OCI-LY1 (cell line): ENCODE measurements at regions not wholly inside any gene's neighbourhood (a gene's known extent, or its start where the extent isn't known, plus 50 kb on each side); places are given as distances from the start of the nearest gene placed in this dataset.

ENCODE experiments used
- H2AFZ ChIP-seq: fragments of 200-600 bp; sonication (generic), shearing (Covaris generic); 2 replicates; pipeline ENCODE4 v1.6.0; 2014; ENCODE audit warnings: antibody characterized with exemption, mild to moderate bottlenecking, low read length
- H3F3A ChIP-seq: fragments of 200-600 bp; sonication (generic), shearing (Covaris generic); 2 replicates; pipeline ENCODE4 v1.6.0; 2014; ENCODE audit warnings: mild to moderate bottlenecking, antibody characterized with exemption, low read length, moderate library complexity; ENCODE audit not compliant: insufficient read depth
- H3K27ac ChIP-seq: fragments of 200-600 bp; sonication (generic); 2 replicates; pipeline ENCODE4 v1.5.1; 2014; ENCODE audit warnings: low read length, mixed run types, mild to moderate bottlenecking, low read depth; ENCODE audit not compliant: poor library complexity, severe bottlenecking
- H3K27me3 ChIP-seq: fragments of 200-600 bp; sonication (generic); 2 replicates; pipeline ENCODE4 v1.6.0; 2014; ENCODE audit warnings: antibody characterized with exemption, mild to moderate bottlenecking, low read length, moderate library complexity; ENCODE audit not compliant: insufficient read depth
- H3K36me3 ChIP-seq: fragments of 200-600 bp; sonication (generic); 2 replicates; pipeline ENCODE4 v1.6.1; 2014; ENCODE audit warnings: mild to moderate bottlenecking, antibody characterized with exemption, low read length, moderate library complexity, mixed read lengths; ENCODE audit not compliant: insufficient read depth
- H3K4me1 ChIP-seq: fragments of 200-600 bp; sonication (generic); 2 replicates; pipeline ENCODE4 v1.5.1; 2014; ENCODE audit warnings: mild to moderate bottlenecking, low read length, moderate library complexity; ENCODE audit not compliant: insufficient read depth, severe bottlenecking
- H3K4me2 ChIP-seq: fragments of 200-600 bp; sonication (generic), shearing (Covaris generic); 2 replicates; pipeline ENCODE4 v1.6.1; 2014; ENCODE audit warnings: low read length
- H3K4me3 ChIP-seq: fragments of 200-600 bp; sonication (generic); 2 replicates; pipeline ENCODE4 v1.5.1; 2014; ENCODE audit warnings: low read length, low read depth, mild to moderate bottlenecking, mixed read lengths; ENCODE audit not compliant: poor library complexity, severe bottlenecking
- H3K79me2 ChIP-seq: fragments of 200-600 bp; shearing (Covaris generic); 2 replicates; pipeline ENCODE4 v1.6.1; 2016; ENCODE audit warnings: mixed run types, low read length, mixed read lengths; ENCODE audit not compliant: insufficient read depth
- H3K9ac ChIP-seq: fragments of 200-600 bp; sonication (generic), shearing (Covaris generic); 2 replicates; pipeline ENCODE4 v1.6.1; 2014; ENCODE audit warnings: mild to moderate bottlenecking, low read length, mixed read lengths
- H3K9me2 ChIP-seq: fragments of 200-600 bp; sonication (generic), shearing (Covaris generic); 2 replicates; pipeline ENCODE4 v1.6.1; 2014; ENCODE audit warnings: low read depth, mild to moderate bottlenecking, low read length, mixed read lengths
- H3K9me3 ChIP-seq: fragments of 200-600 bp; shearing (Covaris generic); 2 replicates; pipeline ENCODE4 v1.6.1; 2014; ENCODE audit warnings: low read length, mixed read lengths
- H4K20me1 ChIP-seq: fragments of 200-600 bp; sonication (generic), shearing (Covaris generic); 2 replicates; pipeline ENCODE4 v1.6.0; 2016; ENCODE audit warnings: mild to moderate bottlenecking, low read length; ENCODE audit not compliant: insufficient read depth
- CTCF ChIP-seq: fragments of 200-600 bp; sonication (generic), shearing (Covaris generic); IDR thresholded peaks from 2 replicates; pipeline ENCODE4 v1.5.1; 2017; ENCODE audit warnings: mild to moderate bottlenecking, antibody characterized with exemption, low read length, moderate library complexity, mixed read lengths
- EZH2 ChIP-seq: fragments of 200-600 bp; sonication (generic), shearing (Covaris generic); IDR thresholded peaks from 2 replicates; pipeline ENCODE4 v1.8.0; 2017; ENCODE audit warnings: borderline replicate concordance, mixed run types, mild to moderate bottlenecking, antibody characterized with exemption, low read length, moderate library complexity, mixed read lengths

GRCh38 chr2:238573065-238573778 lies 146.5 kb downstream of the ASB1 start:
- Histone ChIP-seq H3K9me2 (no peaks in the 10 kb centered on the region), H3K4me3 (no peak overlapping the region), H3K36me3 (no peaks in the 10 kb centered on the region), H3K27me3 (peaks cover 20% of the 10 kb centered on the region; the same call in 1 of the 2 replicates), H2AFZ (no peak overlapping the region), H3K9ac (no peak overlapping the region), H3K79me2 (no peaks in the 10 kb centered on the region), H3K4me1 (no peaks in the 10 kb centered on the region), H3F3A (no peaks in the 10 kb centered on the region), H3K9me3 (no peaks in the 10 kb centered on the region), H3K4me2 (no peak overlapping the region), H4K20me1 (no peaks in the 10 kb centered on the region), H3K27ac (no peak overlapping the region)
- no peak for TF ChIP-seq EZH2
- TF ChIP-seq CTCF, result peak; percentile 64

GRCh38 chr2:238573916-238574315 lies 147.2 kb downstream of the ASB1 start:
- TF ChIP-seq EZH2, result no peak
- TF ChIP-seq CTCF, result no peak
- Histone ChIP-seq H3K9ac (no peak overlapping the region), H3K9me3 (no peaks in the 10 kb centered on the region), H3K27me3 (peaks cover 23% of the 10 kb centered on the region; the same call in 1 of the 2 replicates), H3K79me2 (no peaks in the 10 kb centered on the region), H2AFZ (no peak overlapping the region), H3F3A (no peaks in the 10 kb centered on the region), H3K4me2 (no peak overlapping the region), H3K27ac (no peak overlapping the region), H4K20me1 (no peaks in the 10 kb centered on the region), H3K36me3 (no peaks in the 10 kb centered on the region), H3K4me3 (no peak overlapping the region), H3K4me1 (no peaks in the 10 kb centered on the region), H3K9me2 (no peaks in the 10 kb centered on the region)

- H3K9me2 ChIP-seq, result no peaks in the 10 kb centered on the region
- TF ChIP-seq EZH2 (no peak), CTCF (peak; percentile 6; the same call in 1 of the 2 replicates)
- no peaks in the 10 kb centered on the region for H3K9me3 ChIP-seq
- no peak overlapping the region for H3K9ac ChIP-seq
- no peak overlapping the region for H3K27ac ChIP-seq
- H3K4me1 ChIP-seq, result no peaks in the 10 kb centered on the region
- peaks cover 20% of the 10 kb centered on the region; the same call in 1 of the 2 replicates for H3K27me3 ChIP-seq
- H3K4me3 ChIP-seq, result no peak overlapping the region
- no peak overlapping the region for H2AFZ ChIP-seq
- no peaks in the 10 kb centered on the region for H4K20me1 ChIP-seq
- no peak overlapping the region for H3K4me2 ChIP-seq
- no peaks in the 10 kb centered on the region for H3F3A ChIP-seq
- H3K79me2 ChIP-seq, result no peaks in the 10 kb centered on the region
- H3K36me3 ChIP-seq, result no peaks in the 10 kb centered on the region
Observed at GRCh38 chr2:238574490-238575271, 148.0 kb downstream of the ASB1 start.
